Left cardiac atrium (tissue), 4 donors: ENCODE measurements at regions not wholly inside any gene's neighbourhood (a gene's known extent, or its start where the extent isn't known, plus 50 kb on each side); places are given as distances from the start of the nearest gene placed in this dataset.

ENCODE experiments used
- ATAC-seq, 2 donors: fragments of 200-7000 bp; cut with Tn5 transposase; one replicate each; pipeline ENCODE4 v1.9.1; 2020; ENCODE audit warnings: mild to moderate bottlenecking in 2 of 2, moderate library complexity in 2 of 2
- DNase-seq: peaks from one replicate; pipeline ENCODE4 v3.0.0-alpha.2; 2020
- intact Hi-C, 2 donors: fragments of 100-400 bp; cut with DNase I; formaldehyde crosslinking; loops; one replicate each; pipeline versions ENCODE4 v1.14.1 to v1.15.1; 2022 to 2023
- donor health status: DM: no; HTN: yes; CAD: no.
- donor health status: DM: no; HTN: yes; CAD: no; lungs with severe emphysema.
- donor health status: DM: yes; HTN: yes; CAD: no.
- donor health status: Dilated cardiomyopathy.

- ATAC-seq (peak in 1 of 2 donors; percentile 21), DNase-seq (no peak)
- intact Hi-C loops: no loop called here
These were observed 111.2 kb upstream of the RGMA start for GRCh38 chr15:93200081-93200836.

- DNase-seq: no peak
- intact Hi-C loops: no loop called here
- ATAC-seq: no peak
These were observed 107.2 kb upstream of the RGMA start for GRCh38 chr15:93196135-93196670.

DNA sequence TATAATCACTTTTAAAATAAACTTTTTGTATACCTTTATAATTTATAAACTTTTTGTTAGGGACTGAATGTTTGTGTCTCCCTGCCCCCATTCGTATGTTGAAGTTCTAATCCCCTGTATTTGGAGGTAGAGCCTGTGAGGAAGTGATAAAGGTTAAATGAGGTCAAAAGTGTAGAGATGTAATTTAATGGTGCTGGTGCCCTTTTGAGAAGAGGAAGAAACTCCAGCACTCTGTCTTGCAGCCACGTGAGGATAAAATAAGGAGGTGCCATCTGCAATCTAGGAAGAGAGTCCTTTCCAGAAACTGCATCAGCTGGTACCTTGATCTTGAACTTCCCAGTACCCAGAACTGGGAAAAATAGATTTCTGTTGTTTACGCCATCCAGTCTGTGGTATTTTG, 106.1 kb upstream of the RGMA start:
- ATAC-seq: no peak
- intact Hi-C loops: no loop called here
- DNase-seq: no peak

- ATAC-seq: no peak
These were observed 101.2 kb upstream of the RGMA start for GRCh38 chr15:93190238-93190637.

DNA sequence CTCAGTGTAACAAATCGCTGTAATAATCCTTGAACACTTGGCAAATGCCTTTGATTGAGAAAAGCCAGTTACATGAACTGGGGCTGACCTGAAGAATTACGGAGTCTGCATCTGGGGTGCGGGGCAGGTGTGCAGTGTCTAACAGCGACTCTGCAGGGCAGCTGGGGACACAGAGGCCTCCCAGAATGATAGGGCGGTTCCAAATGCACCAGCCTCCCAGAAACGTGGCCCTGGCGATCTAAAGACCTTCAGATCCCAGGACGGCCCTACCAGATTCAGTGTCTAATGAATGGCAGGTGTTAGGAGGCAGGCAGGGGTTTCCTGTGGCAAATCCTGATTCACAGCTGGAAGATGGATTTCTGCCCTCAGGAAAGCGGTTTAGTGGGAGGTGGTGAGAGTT, 100.5 kb upstream of the RGMA start:
- intact Hi-C loops: no loop called here
- ATAC-seq (no peak), DNase-seq (no peak)

More at GRCh38 chr15:93190238-93190637, 101.2 kb upstream of the RGMA start:
- intact Hi-C loops: no loop called here
- DNase-seq: no peak

- ATAC-seq (no peak), DNase-seq (no peak)
- intact Hi-C loops: no loop called here
These were observed 99.2 kb upstream of the RGMA start for GRCh38 chr15:93188236-93188635.

DNA sequence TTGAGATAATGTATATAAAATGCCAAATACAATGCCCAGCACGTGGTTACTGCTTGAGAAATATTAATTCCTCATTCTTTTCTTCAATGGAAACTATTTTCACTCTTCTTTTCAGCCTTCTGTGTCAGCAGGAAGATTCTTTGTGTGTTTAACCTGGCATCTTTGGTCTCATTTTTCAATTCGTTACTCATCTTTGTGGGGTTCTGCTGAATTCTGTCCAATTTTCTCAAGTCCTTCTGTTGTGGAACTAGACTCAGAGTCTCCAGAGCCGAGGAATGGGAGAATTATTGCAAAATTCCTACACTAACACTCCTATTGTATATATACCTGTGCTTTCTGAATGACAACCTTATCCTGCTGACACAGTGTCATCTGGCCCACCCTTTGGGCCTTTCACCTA, 96.8 kb upstream of the RGMA start:
- intact Hi-C loops: no loop called here
- DNase-seq (no peak), ATAC-seq (no peak)

DNA sequence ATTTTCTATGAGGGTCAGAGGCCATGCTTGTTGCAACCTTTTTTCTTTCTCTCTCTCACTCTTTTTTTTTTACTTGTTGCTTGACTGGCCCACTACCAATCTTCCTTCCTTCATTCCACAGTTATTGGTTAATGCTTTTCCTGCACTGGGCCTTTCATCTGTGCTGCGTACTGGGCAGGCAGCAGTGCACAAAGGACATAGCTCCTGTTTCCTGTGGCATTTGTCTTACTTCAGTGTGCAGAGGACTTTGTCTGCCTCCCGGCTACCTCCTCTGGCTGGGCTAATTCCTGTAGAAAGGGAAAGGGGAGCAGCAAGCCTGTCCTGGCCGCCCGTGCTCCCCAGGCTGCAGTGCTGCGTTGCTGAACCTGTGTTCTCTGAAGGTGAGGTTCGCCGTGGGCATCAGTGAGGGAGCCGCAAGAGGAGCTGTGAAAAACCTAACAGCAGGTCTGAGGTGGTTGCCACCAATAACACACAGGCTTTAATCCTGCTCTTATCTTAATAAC, 93.7 kb upstream of the RGMA start:
- DNase-seq (no peak), ATAC-seq (no peak)
- intact Hi-C loops: no loop called here

- intact Hi-C loops: no loop called here
- DNase-seq (no peak), ATAC-seq (no peak)
These were observed 91.6 kb upstream of the RGMA start for GRCh38 chr15:93180656-93181055.

GRCh38 chr15:93180128-93180527, 91.1 kb upstream of the RGMA start:
- DNase-seq (no peak), ATAC-seq (no peak)
- intact Hi-C loops: no loop called here

GRCh38 chr15:93179700-93180102, 90.7 kb upstream of the RGMA start:
- DNase-seq: no peak
- intact Hi-C loops: no loop called here
- ATAC-seq: no peak

- intact Hi-C loops: no loop called here
- peak; percentile 39 for DNase-seq
- peak; percentile 47 to 64 for ATAC-seq
These were observed 90.1 kb upstream of the RGMA start for GRCh38 chr15:93179072-93179471.

DNA sequence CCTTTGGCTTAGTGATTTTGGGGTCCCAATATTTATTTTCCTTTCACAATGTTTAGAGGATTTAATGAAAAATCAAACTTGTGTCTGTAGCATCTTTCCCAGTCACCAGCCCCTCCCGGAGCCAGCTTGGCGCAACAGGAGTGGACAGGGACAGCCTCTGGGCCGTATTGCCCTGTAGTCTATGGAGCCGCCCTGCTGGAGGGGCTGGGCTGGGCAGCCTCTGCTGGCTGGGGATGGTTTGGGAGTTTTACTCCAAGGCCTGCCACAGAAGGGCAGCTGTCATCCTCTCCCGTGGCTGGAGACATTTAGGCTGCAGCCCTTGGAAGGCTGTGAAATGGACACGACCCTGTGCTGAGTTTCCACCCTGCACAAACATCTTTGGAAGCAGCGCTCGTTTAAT, 89.4 kb upstream of the RGMA start:
- intact Hi-C loops: no loop called here
- DNase-seq (no peak), ATAC-seq (no peak)

GRCh38 chr15:93176065-93176464, 87.1 kb upstream of the RGMA start:
- ATAC-seq (no peak), DNase-seq (no peak)
- intact Hi-C loops: no loop called here

DNA sequence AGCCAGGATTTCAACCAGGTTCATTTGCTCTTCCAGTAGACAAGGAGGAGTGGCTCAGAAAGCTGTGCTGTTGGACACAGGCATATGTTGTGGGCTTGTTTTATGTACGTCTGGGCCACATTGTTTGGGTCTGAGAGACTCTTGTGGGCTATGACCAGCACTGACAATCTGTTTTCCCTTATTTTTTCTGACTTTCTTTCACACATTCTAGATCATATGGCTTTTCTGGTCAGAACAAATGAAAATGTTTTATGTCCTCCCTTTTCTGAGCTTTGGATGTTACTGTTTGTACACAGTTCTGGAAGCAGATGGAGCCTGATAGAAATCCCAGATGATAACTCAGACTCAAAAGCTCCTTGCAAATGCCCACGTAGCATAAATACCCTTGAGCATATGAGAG, 85.8 kb upstream of the RGMA start:
- no peak for ATAC-seq
- DNase-seq: no peak
- intact Hi-C loops: no loop called here

GRCh38 chr15:93173369-93173768, 84.4 kb upstream of the RGMA start:
- intact Hi-C loops: no loop called here
- ATAC-seq: peak in 1 of 2 donors; percentile 18
- no peak for DNase-seq

DNA sequence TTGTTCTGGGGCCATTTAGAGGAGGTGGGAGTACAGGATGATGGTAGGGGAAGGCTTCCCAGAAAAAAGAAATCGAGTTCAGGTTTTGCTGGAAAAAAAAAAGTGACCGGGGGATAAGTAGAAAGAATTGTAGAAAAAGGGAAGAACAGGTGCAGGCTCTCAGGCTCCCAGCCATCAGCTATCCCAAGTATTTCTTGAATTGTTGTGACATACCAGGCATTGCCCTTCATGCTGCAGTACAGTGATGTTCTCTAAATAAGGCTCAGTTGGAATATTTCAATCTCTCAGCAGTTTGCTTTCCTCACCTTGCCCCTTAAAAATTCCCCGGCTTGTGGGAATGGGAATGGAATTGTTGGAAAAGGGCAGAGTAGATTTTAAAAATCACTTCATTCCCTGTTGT, 82.5 kb upstream of the RGMA start:
- no peak for ATAC-seq
- intact Hi-C loops: no loop called here
- no peak for DNase-seq

DNA sequence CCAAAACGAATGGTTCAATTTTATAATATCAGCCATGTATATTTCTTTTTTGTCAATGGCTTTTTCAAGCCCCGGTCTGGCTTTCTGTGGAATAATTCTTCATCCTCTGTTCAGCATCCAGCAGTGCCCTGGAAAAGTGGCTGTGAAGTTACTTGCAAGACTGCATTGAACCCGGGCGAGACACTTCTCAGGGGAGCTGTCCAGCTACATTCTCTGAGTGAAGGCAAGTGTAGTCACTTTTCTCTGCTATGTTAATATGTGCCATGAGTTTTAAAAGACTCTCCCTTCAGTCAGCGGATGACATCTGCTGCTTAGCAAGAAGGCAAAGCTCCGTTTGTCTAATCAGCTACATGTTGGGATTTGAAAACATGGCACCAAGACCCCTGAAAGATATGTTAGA, 81.3 kb upstream of the RGMA start:
- DNase-seq: no peak
- no peak for ATAC-seq
- intact Hi-C loops: no loop called here

- peak; percentile 57 to 67 for ATAC-seq
These were observed 79.9 kb upstream of the RGMA start for GRCh38 chr15:93168910-93169309.

GRCh38 chr15:93167291-93167690, 78.3 kb upstream of the RGMA start:
- intact Hi-C loops: no loop called here
- DNase-seq: no peak
- ATAC-seq: no peak

More at GRCh38 chr15:93168910-93169309, 79.9 kb upstream of the RGMA start:
- DNase-seq: no peak
- intact Hi-C loops: no loop called here

DNA sequence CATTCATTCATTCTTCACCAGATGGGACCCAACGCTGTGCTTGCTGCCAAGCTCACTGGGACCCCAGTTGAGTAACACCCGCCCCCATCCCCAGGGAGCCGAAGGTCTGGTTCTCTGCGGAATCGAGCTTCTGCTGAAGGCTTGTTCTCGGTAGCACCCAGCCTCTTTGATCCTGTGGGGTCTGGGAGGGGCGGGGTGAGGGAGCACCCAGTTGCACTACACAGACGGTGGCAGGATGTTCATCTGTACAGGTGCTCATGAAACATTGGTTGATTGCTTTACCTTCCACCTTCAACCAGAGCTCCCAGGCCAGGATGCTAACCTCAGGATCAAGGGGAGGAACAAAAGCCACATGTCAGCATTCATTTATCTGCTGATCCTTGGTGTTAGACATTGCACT, 77.7 kb upstream of the RGMA start:
- ATAC-seq (no peak), DNase-seq (no peak)
- intact Hi-C loops: no loop called here
